ENCODE measurements at regions not wholly inside any gene's neighbourhood (a gene's known extent, or its start where the extent isn't known, plus 50 kb on each side); places are given as distances from the start of the nearest gene placed in this dataset.

DNA sequence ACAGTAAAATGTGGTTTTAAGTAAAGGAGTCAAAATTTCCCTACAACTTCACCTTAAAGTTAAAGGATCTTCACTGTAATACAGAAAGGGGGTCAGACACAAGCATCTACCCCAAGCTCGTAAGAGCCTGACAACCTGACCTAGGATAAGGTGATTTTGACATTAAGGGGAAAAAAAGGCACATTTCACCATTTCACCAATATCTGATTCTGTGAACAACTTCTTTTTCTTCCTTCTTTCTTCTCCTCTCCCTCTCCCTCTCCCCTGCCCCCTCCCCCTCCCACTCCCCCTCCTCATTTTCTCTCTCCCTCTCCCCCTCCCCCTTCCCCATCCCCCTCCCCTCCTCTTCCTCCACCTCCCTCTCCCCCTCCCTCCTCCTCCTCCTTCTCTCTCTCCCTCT, 796.7 kb upstream of the ARGLU1 start:
- TF ChIP-seq, protein P1, sequence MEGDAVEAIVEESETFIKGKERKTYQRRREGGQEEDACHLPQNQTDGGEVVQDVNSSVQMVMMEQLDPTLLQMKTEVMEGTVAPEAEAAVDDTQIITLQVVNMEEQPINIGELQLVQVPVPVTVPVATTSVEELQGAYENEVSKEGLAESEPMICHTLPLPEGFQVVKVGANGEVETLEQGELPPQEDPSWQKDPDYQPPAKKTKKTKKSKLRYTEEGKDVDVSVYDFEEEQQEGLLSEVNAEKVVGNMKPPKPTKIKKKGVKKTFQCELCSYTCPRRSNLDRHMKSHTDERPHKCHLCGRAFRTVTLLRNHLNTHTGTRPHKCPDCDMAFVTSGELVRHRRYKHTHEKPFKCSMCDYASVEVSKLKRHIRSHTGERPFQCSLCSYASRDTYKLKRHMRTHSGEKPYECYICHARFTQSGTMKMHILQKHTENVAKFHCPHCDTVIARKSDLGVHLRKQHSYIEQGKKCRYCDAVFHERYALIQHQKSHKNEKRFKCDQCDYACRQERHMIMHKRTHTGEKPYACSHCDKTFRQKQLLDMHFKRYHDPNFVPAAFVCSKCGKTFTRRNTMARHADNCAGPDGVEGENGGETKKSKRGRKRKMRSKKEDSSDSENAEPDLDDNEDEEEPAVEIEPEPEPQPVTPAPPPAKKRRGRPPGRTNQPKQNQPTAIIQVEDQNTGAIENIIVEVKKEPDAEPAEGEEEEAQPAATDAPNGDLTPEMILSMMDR (IDR thresholded peaks at IDR 0.05), result no peak
- TF ChIP-seq POLR2AphosphoS5 (IDR thresholded peaks at IDR 0.05) (no peak), POLR2A (IDR thresholded peaks at IDR 0.05) (no peak)
